ENCODE measurements at regions not wholly inside any gene's neighbourhood (a gene's known extent, or its start where the extent isn't known, plus 50 kb on each side); places are given as distances from the start of the nearest gene placed in this dataset.

DNA sequence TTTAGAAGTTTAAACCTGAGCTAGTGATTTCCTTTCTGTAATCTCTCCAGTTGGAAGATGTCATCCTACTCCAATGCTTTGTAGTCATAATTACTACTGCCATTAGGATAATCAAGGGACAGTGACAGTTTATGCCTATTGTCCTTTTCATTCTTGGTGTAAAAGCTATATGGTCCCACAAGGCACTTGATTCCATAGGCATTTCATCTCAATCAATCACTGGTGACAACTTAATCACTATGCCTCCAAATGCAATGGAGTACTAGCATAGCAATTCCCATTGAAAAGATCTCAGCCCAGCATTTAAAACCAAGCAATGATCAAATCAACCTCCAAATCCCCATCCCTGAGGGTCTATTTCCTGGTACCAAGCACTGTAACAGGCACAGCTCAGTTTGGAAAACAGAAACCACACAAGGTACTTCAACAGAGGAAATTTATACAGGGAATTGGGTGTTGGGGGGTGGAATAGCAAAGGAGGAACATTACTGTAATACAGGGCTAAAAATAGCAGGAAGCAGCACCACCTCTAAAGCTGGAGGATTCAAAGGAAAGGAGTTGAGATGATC lies 51.0 kb downstream of the FHIP2A start:
- CTCF ChIA-PET: interaction anchor here (0.5 to 2.0 kb wide), 4 partner anchors 10 to 417 kb away, joined by 3 to 8 read pairs (median 4); no protein-coding TSS in a partner anchor
- FAIRE-seq: no peak
- TF ChIP-seq CBFB (IDR thresholded peaks at IDR 0.05; ENCODE audit: low read depth) (no peak), SMC3 (IDR thresholded peaks at IDR 0.05; ENCODE audit: borderline replicate concordance, low read length) (no peak), ZNF207 (IDR thresholded peaks at IDR 0.05; ENCODE audit: borderline replicate concordance) (no peak), CHD2 (IDR thresholded peaks at IDR 0.05; ENCODE audit: borderline replicate concordance, low read depth, low read length) (no peak), NFIC (IDR thresholded peaks at IDR 0.05; ENCODE audit: low read depth, low read length) (no peak), HDAC6 (IDR thresholded peaks at IDR 0.05; ENCODE audit: unreplicated experiment) (no peak), NFYB (IDR thresholded peaks at IDR 0.05; ENCODE audit: insufficient read depth, low read depth, low read length) (no peak), EGR1 (IDR thresholded peaks at IDR 0.05; ENCODE audit: borderline replicate concordance in 1 of 2, low read depth in 2 of 2, low read length in 2 of 2) (no peak), NFXL1 (IDR thresholded peaks at IDR 0.05; ENCODE audit: borderline replicate concordance) (no peak), ZNF24 (IDR thresholded peaks at IDR 0.05) (no peak)
- TF ChIP-seq, protein P1, sequence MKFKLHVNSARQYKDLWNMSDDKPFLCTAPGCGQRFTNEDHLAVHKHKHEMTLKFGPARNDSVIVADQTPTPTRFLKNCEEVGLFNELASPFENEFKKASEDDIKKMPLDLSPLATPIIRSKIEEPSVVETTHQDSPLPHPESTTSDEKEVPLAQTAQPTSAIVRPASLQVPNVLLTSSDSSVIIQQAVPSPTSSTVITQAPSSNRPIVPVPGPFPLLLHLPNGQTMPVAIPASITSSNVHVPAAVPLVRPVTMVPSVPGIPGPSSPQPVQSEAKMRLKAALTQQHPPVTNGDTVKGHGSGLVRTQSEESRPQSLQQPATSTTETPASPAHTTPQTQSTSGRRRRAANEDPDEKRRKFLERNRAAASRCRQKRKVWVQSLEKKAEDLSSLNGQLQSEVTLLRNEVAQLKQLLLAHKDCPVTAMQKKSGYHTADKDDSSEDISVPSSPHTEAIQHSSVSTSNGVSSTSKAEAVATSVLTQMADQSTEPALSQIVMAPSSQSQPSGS (IDR thresholded peaks at IDR 0.05; ENCODE audit: low read length): no peak
- TF ChIP-seq, protein P2, sequence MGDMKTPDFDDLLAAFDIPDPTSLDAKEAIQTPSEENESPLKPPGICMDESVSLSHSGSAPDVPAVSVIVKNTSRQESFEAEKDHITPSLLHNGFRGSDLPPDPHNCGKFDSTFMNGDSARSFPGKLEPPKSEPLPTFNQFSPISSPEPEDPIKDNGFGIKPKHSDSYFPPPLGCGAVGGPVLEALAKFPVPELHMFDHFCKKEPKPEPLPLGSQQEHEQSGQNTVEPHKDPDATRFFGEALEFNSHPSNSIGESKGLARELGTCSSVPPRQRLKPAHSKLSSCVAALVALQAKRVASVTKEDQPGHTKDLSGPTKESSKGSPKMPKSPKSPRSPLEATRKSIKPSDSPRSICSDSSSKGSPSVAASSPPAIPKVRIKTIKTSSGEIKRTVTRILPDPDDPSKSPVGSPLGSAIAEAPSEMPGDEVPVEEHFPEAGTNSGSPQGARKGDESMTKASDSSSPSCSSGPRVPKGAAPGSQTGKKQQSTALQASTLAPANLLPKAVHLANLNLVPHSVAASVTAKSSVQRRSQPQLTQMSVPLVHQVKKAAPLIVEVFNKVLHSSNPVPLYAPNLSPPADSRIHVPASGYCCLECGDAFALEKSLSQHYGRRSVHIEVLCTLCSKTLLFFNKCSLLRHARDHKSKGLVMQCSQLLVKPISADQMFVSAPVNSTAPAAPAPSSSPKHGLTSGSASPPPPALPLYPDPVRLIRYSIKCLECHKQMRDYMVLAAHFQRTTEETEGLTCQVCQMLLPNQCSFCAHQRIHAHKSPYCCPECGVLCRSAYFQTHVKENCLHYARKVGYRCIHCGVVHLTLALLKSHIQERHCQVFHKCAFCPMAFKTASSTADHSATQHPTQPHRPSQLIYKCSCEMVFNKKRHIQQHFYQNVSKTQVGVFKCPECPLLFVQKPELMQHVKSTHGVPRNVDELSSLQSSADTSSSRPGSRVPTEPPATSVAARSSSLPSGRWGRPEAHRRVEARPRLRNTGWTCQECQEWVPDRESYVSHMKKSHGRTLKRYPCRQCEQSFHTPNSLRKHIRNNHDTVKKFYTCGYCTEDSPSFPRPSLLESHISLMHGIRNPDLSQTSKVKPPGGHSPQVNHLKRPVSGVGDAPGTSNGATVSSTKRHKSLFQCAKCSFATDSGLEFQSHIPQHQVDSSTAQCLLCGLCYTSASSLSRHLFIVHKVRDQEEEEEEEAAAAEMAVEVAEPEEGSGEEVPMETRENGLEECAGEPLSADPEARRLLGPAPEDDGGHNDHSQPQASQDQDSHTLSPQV (IDR thresholded peaks at IDR 0.05): no peak
- TF ChIP-seq, protein P3, sequence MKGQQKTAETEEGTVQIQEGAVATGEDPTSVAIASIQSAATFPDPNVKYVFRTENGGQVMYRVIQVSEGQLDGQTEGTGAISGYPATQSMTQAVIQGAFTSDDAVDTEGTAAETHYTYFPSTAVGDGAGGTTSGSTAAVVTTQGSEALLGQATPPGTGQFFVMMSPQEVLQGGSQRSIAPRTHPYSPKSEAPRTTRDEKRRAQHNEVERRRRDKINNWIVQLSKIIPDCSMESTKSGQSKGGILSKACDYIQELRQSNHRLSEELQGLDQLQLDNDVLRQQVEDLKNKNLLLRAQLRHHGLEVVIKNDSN (IDR thresholded peaks at IDR 0.05; ENCODE audit: borderline replicate concordance, extremely low read length, insufficient read depth, low read depth, low read length): no peak
- TF ChIP-seq, protein P4, sequence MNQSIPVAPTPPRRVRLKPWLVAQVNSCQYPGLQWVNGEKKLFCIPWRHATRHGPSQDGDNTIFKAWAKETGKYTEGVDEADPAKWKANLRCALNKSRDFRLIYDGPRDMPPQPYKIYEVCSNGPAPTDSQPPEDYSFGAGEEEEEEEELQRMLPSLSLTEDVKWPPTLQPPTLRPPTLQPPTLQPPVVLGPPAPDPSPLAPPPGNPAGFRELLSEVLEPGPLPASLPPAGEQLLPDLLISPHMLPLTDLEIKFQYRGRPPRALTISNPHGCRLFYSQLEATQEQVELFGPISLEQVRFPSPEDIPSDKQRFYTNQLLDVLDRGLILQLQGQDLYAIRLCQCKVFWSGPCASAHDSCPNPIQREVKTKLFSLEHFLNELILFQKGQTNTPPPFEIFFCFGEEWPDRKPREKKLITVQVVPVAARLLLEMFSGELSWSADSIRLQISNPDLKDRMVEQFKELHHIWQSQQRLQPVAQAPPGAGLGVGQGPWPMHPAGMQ (IDR thresholded peaks at IDR 0.05; ENCODE audit: borderline replicate concordance): no peak
- TF ChIP-seq, protein P5, sequence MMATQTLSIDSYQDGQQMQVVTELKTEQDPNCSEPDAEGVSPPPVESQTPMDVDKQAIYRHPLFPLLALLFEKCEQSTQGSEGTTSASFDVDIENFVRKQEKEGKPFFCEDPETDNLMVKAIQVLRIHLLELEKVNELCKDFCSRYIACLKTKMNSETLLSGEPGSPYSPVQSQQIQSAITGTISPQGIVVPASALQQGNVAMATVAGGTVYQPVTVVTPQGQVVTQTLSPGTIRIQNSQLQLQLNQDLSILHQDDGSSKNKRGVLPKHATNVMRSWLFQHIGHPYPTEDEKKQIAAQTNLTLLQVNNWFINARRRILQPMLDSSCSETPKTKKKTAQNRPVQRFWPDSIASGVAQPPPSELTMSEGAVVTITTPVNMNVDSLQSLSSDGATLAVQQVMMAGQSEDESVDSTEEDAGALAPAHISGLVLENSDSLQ (IDR thresholded peaks at IDR 0.05): no peak

More for the DNA sequence above, 51.0 kb downstream of the FHIP2A start:
- Histone ChIP-seq H3K27ac (ENCODE audit: control insufficient read depth, insufficient read depth) (no peak overlapping the region), H3K79me2 (ENCODE audit: control insufficient read depth, insufficient read depth, low read length) (no peaks in the 10 kb centered on the region), H2AFZ (ENCODE audit: control insufficient read depth, low read depth, low read length) (no peak overlapping the region), H3K36me3 (ENCODE audit: control insufficient read depth in 2 of 2, insufficient read depth in 2 of 2, low read length in 1 of 2) (no peaks in the 10 kb centered on the region), H3K27me3 (replicated peaks in 1 of 2; ENCODE audit: control insufficient read depth in 2 of 2, insufficient read depth in 2 of 2, low read length in 1 of 2) (no peaks in the 10 kb centered on the region; a peak in 1 of 4 replicates), H3K9ac (ENCODE audit: control insufficient read depth, insufficient read depth, low read length) (no peak overlapping the region), H4K20me1 (ENCODE audit: control insufficient read depth, insufficient read depth) (no peaks in the 10 kb centered on the region), H3K4me1 (ENCODE audit: control insufficient read depth, insufficient read depth, low read length) (no peaks in the 10 kb centered on the region), H3K9me3 (replicated peaks; ENCODE audit: control insufficient read depth, insufficient read depth, low read length) (no peaks in the 10 kb centered on the region), H3K4me2 (ENCODE audit: control insufficient read depth, insufficient read depth) (no peak overlapping the region), H3K4me3 (no peak overlapping the region)
- POLR2A ChIA-PET: no interaction called here
- in situ Hi-C loops (cut with MboI) (loop anchor here (5.0 to 10.0 kb wide), 2 partner anchors 255 to 542 kb away; no protein-coding TSS in a partner anchor), intact Hi-C loops (cut with micrococcal nuclease; ENCODE audit: unreplicated experiment) (loop anchor here (10.0 kb wide), 1 partner anchor 142 kb away; no protein-coding TSS in a partner anchor)
- RAD21 ChIA-PET (ENCODE audit: unreplicated experiment): no interaction called here
- DNase-seq (ENCODE audit: low read depth, low spot score) (no peak), ATAC-seq (no peak)
- no TSS peak for BruUV-seq (replicated peaks)
- SMC1A ChIA-PET (ENCODE audit: uncharacterized antibody, unreplicated experiment): interaction anchor here (0.8 to 1.3 kb wide), 4 partner anchors 9 to 1105 kb away, joined by 3 to 5 read pairs (median 4); no protein-coding TSS in a partner anchor
